ENCODE measurements at regions not wholly inside any gene's neighbourhood (a gene's known extent, or its start where the extent isn't known, plus 50 kb on each side); places are given as distances from the start of the nearest gene placed in this dataset.
A peak's percentile ranks its signal among the peaks of the same experiment; 100 is the strongest.

- no peak for ATAC-seq
- intact Hi-C loops (cut with DNase I, micrococcal nuclease) = no loop called here
- Mint-ChIP-seq H3K36me3 (ENCODE audit: low read depth) (no peaks in the 10 kb centered on the region), H3K4me3 (no peak overlapping the region), H3K4me1 (no peaks in the 10 kb centered on the region), H3K27ac (no peak overlapping the region), H3K9me3 (ENCODE audit: low read depth) (peaks cover 6% of the 10 kb centered on the region), H3K27me3 (no peaks in the 10 kb centered on the region)
- no peak for DNase-seq
- ChIA-PET CTCF (no interaction called here), POLR2A (no interaction called here)
Observed at GRCh38 chr6:119917186-119917585, 567.6 kb upstream of the MAN1A1 start.

GRCh38 chr6:119915971-119916370, 566.4 kb upstream of the MAN1A1 start:
- H3K4me3 Mint-ChIP-seq = no peak overlapping the region
- ChIA-PET CTCF (no interaction called here), POLR2A (no interaction called here)
- no peaks in the 10 kb centered on the region for H3K36me3 Mint-ChIP-seq (ENCODE audit: low read depth)
- no peaks in the 10 kb centered on the region for H3K4me1 Mint-ChIP-seq
- intact Hi-C loops (cut with DNase I, micrococcal nuclease) = no loop called here
- H3K9me3 Mint-ChIP-seq (ENCODE audit: low read depth) = peaks cover 2% of the 10 kb centered on the region
- DNase-seq (no peak), ATAC-seq (no peak)
- no peak overlapping the region for H3K27ac Mint-ChIP-seq
- H3K27me3 Mint-ChIP-seq = no peaks in the 10 kb centered on the region

- Mint-ChIP-seq H3K27ac (no peak overlapping the region), H3K27me3 (no peaks in the 10 kb centered on the region), H3K36me3 (ENCODE audit: low read depth) (no peaks in the 10 kb centered on the region), H3K4me1 (no peaks in the 10 kb centered on the region), H3K4me3 (no peak overlapping the region), H3K9me3 (ENCODE audit: low read depth) (no peaks in the 10 kb centered on the region)
- ChIA-PET POLR2A (no interaction called here), CTCF (no interaction called here)
- ATAC-seq (no peak), DNase-seq (no peak)
- intact Hi-C loops (cut with DNase I, micrococcal nuclease) = no loop called here
Observed at GRCh38 chr6:119908157-119908556, 558.6 kb upstream of the MAN1A1 start.

- Mint-ChIP-seq H3K9me3 (ENCODE audit: low read depth) (no peaks in the 10 kb centered on the region), H3K4me1 (no peaks in the 10 kb centered on the region), H3K36me3 (ENCODE audit: low read depth) (no peaks in the 10 kb centered on the region), H3K27ac (no peak overlapping the region), H3K4me3 (no peak overlapping the region), H3K27me3 (no peaks in the 10 kb centered on the region)
- ChIA-PET CTCF (no interaction called here), POLR2A (no interaction called here)
- intact Hi-C loops (cut with DNase I, micrococcal nuclease) = no loop called here
- DNase-seq (no peak), ATAC-seq (no peak)
Observed at GRCh38 chr6:119902681-119903080, 553.1 kb upstream of the MAN1A1 start.

- H3K4me3 Mint-ChIP-seq = no peak overlapping the region
- intact Hi-C loops (cut with DNase I, micrococcal nuclease) = no loop called here
- CTCF ChIA-PET = no interaction called here
- H3K4me1 Mint-ChIP-seq = no peaks in the 10 kb centered on the region
- POLR2A ChIA-PET = no interaction called here
- ATAC-seq (no peak), DNase-seq (no peak)
- H3K27ac Mint-ChIP-seq = no peak overlapping the region
- H3K36me3 Mint-ChIP-seq (ENCODE audit: low read depth) = no peaks in the 10 kb centered on the region
- H3K27me3 Mint-ChIP-seq = no peaks in the 10 kb centered on the region
- H3K9me3 Mint-ChIP-seq (ENCODE audit: low read depth) = no peaks in the 10 kb centered on the region
Observed at GRCh38 chr6:119896806-119897205, 547.2 kb upstream of the MAN1A1 start.

- H3K36me3 Mint-ChIP-seq (ENCODE audit: low read depth) = no peaks in the 10 kb centered on the region
- no peak overlapping the region for H3K4me3 Mint-ChIP-seq
Observed at GRCh38 chr6:119895626-119896025, 546.1 kb upstream of the MAN1A1 start.

GRCh38 chr6:119894811-119895210, 545.2 kb upstream of the MAN1A1 start:
- POLR2A ChIA-PET = no interaction called here

More at GRCh38 chr6:119895626-119896025, 546.1 kb upstream of the MAN1A1 start:
- no peaks in the 10 kb centered on the region for H3K4me1 Mint-ChIP-seq
- no peak overlapping the region for H3K27ac Mint-ChIP-seq
- no peaks in the 10 kb centered on the region for H3K9me3 Mint-ChIP-seq (ENCODE audit: low read depth)
- H3K27me3 Mint-ChIP-seq = no peaks in the 10 kb centered on the region
- DNase-seq = no peak
- CTCF ChIA-PET = no interaction called here
- intact Hi-C loops (cut with DNase I, micrococcal nuclease) = no loop called here
- ATAC-seq = no peak
- POLR2A ChIA-PET = no interaction called here

GRCh38 chr6:119891644-119892043, 542.1 kb upstream of the MAN1A1 start:
- ChIA-PET CTCF (no interaction called here), POLR2A (interaction anchor here (0.6 kb wide), 1 partner anchor 352 kb away, joined by 3 read pairs; no protein-coding TSS in a partner anchor)
- Mint-ChIP-seq H3K27ac (no peak overlapping the region), H3K4me1 (no peaks in the 10 kb centered on the region), H3K36me3 (ENCODE audit: low read depth) (no peaks in the 10 kb centered on the region), H3K4me3 (no peak overlapping the region), H3K9me3 (ENCODE audit: low read depth) (no peaks in the 10 kb centered on the region), H3K27me3 (no peaks in the 10 kb centered on the region)
- no peak for ATAC-seq
- no peak for DNase-seq
- intact Hi-C loops (cut with DNase I, micrococcal nuclease) = no loop called here

More at GRCh38 chr6:119894811-119895210, 545.2 kb upstream of the MAN1A1 start:
- ATAC-seq = no peak
- Mint-ChIP-seq H3K4me3 (no peak overlapping the region), H3K27me3 (no peaks in the 10 kb centered on the region), H3K9me3 (ENCODE audit: low read depth) (no peaks in the 10 kb centered on the region), H3K27ac (no peak overlapping the region), H3K4me1 (no peaks in the 10 kb centered on the region), H3K36me3 (ENCODE audit: low read depth) (no peaks in the 10 kb centered on the region)
- no peak for DNase-seq
- CTCF ChIA-PET = interaction anchor here (0.6 kb wide), 1 partner anchor 21 kb away, joined by 4 read pairs; no protein-coding TSS in a partner anchor
- intact Hi-C loops (cut with DNase I, micrococcal nuclease) = no loop called here

GRCh38 chr6:119891206-119891605, 541.6 kb upstream of the MAN1A1 start:
- no peaks in the 10 kb centered on the region for H3K4me1 Mint-ChIP-seq
- no peaks in the 10 kb centered on the region for H3K36me3 Mint-ChIP-seq (ENCODE audit: low read depth)
- H3K27me3 Mint-ChIP-seq = no peaks in the 10 kb centered on the region
- H3K27ac Mint-ChIP-seq = no peak overlapping the region
- no peak for DNase-seq
- CTCF ChIA-PET = no interaction called here
- ATAC-seq = no peak
- H3K9me3 Mint-ChIP-seq (ENCODE audit: low read depth) = no peaks in the 10 kb centered on the region
- POLR2A ChIA-PET = interaction anchor here (0.6 kb wide), 1 partner anchor 351 kb away, joined by 3 read pairs; no protein-coding TSS in a partner anchor
- no peak overlapping the region for H3K4me3 Mint-ChIP-seq
- intact Hi-C loops (cut with DNase I, micrococcal nuclease) = no loop called here

GRCh38 chr6:119890470-119890869, 540.9 kb upstream of the MAN1A1 start:
- DNase-seq = no peak
- no peak for ATAC-seq
- intact Hi-C loops (cut with DNase I, micrococcal nuclease) = no loop called here
- Mint-ChIP-seq H3K9me3 (ENCODE audit: low read depth) (no peaks in the 10 kb centered on the region), H3K4me1 (no peaks in the 10 kb centered on the region), H3K4me3 (no peak overlapping the region), H3K27ac (no peak overlapping the region), H3K27me3 (no peaks in the 10 kb centered on the region), H3K36me3 (ENCODE audit: low read depth) (no peaks in the 10 kb centered on the region)
- ChIA-PET POLR2A (no interaction called here), CTCF (no interaction called here)

GRCh38 chr6:119887666-119888065, 538.1 kb upstream of the MAN1A1 start:
- ATAC-seq (no peak), DNase-seq (no peak)
- Mint-ChIP-seq H3K36me3 (ENCODE audit: low read depth) (no peaks in the 10 kb centered on the region), H3K4me1 (no peaks in the 10 kb centered on the region), H3K4me3 (no peak overlapping the region), H3K9me3 (ENCODE audit: low read depth) (no peaks in the 10 kb centered on the region), H3K27ac (no peak overlapping the region), H3K27me3 (no peaks in the 10 kb centered on the region)
- CTCF ChIA-PET = no interaction called here
- intact Hi-C loops (cut with DNase I, micrococcal nuclease) = no loop called here
- POLR2A ChIA-PET = no interaction called here

- Mint-ChIP-seq H3K27me3 (no peaks in the 10 kb centered on the region), H3K36me3 (ENCODE audit: low read depth) (no peaks in the 10 kb centered on the region), H3K4me1 (peaks cover 2% of the 10 kb centered on the region), H3K9me3 (ENCODE audit: low read depth) (no peaks in the 10 kb centered on the region), H3K27ac (no peak overlapping the region), H3K4me3 (no peak overlapping the region)
- CTCF ChIA-PET = no interaction called here
- POLR2A ChIA-PET = no interaction called here
- ATAC-seq (peak; percentile 33), DNase-seq (no peak)
- intact Hi-C loops (cut with DNase I, micrococcal nuclease) = no loop called here
Observed at GRCh38 chr6:119881416-119881815, 531.9 kb upstream of the MAN1A1 start.

- no peaks in the 10 kb centered on the region for H3K27me3 Mint-ChIP-seq
- no peak for DNase-seq
- peak; percentile 61 for ATAC-seq
- no peak overlapping the region for H3K4me3 Mint-ChIP-seq
- intact Hi-C loops (cut with DNase I, micrococcal nuclease) = no loop called here
- no peaks in the 10 kb centered on the region for H3K9me3 Mint-ChIP-seq (ENCODE audit: low read depth)
- ChIA-PET POLR2A (no interaction called here), CTCF (no interaction called here)
- peaks cover 2% of the 10 kb centered on the region for H3K4me1 Mint-ChIP-seq
- no peaks in the 10 kb centered on the region for H3K36me3 Mint-ChIP-seq (ENCODE audit: low read depth)
- H3K27ac Mint-ChIP-seq = no peak overlapping the region
Observed at GRCh38 chr6:119880840-119881239, 531.3 kb upstream of the MAN1A1 start.
